Globus pallidus (tissue), 1 donor: ENCODE measurements at regions not wholly inside any gene's neighbourhood (a gene's known extent, or its start where the extent isn't known, plus 50 kb on each side); places are given as distances from the start of the nearest gene placed in this dataset.

Source experiments
- DNase-seq: peaks from one replicate; pipeline ENCODE4 v3.0.0-alpha.2; 2015; ENCODE audit warnings: low spot score

GRCh38 chr7:9981742-9982349 is 991.8 kb upstream of the PHF14 start:
- DNase-seq = no peak

GRCh38 chr7:9983048-9983447 is 990.6 kb upstream of the PHF14 start:
- no peak for DNase-seq

GRCh38 chr7:10015687-10016086 is 958.0 kb upstream of the PHF14 start:
- DNase-seq = no peak

- DNase-seq = no peak
Measured at GRCh38 chr7:10022480-10022879, 951.2 kb upstream of the PHF14 start.

DNA sequence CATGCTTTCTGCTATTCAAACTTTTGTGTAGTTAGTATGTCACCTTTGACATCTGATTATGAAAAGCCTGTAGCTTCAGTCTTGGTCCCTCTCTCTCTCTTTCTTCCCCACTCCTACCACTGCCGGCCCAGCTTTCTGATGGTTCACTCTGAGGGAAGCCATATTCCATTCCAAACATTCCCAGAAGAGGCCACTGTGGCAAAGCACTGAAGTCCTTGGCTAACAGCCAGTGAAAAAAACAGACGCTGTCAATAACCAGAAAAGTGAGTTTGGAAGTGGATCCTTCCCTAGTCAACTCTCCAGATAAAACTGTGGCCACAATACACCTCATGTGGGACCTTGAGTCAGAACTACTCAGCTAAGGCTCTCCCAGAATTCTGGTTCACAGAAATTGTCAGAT is 950.7 kb upstream of the PHF14 start:
- peak; percentile 69 for DNase-seq

DNA sequence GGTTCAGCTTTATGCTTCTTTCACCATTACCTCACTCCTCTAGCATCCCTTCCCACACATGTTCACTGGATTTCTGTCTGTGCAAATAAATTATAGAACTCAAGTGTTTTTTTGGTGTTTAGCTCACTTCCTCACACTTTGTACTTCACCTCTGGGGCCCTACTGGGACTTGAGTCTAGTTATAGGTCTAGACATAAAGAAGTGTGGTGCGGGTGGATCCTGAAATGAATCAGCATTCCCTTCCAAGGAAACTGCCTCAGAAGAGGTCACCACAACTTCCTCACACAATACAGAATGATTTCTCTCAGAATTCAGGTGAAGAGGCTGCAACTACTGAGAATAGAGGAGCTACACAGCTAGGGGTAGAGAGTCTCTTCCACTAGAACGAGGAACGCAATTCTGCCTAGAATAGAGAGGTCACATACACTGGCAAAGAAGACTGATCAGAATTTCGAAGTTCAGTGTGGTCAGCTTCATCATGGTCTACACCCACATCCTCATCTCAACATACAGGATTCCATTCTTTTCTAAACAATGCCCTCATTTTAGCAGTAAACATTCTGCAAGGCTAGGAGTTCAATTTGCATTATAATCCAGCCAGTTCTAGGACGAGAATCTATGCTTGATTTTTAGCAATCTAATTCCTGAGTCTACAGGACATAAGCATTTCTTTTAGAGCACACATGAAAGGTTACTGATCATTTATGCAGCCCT is 938.7 kb upstream of the PHF14 start:
- no peak for DNase-seq

- no peak for DNase-seq
Measured at GRCh38 chr7:10036693-10037092, 937.0 kb upstream of the PHF14 start.

DNA sequence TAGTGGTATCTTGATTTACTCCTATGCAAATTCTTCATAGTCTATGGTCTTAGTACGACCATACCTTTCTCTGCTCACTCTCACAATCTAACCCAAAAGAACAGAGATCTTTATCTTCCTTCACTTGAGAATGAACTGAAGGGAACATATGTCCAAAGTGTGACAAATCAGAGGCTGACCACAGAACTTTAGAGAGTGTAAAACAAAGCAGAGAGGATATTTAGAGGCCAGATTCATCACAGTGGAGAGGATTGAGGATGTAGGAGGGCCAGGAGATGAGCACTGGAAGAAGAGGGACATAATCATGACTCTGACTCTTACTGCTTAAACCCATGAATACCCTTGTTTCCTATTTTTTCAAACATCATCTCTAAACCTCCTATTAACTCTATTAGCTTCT is 935.3 kb upstream of the PHF14 start:
- no peak for DNase-seq

- no peak for DNase-seq
Measured at GRCh38 chr7:10040674-10041073, 933.0 kb upstream of the PHF14 start.

DNA sequence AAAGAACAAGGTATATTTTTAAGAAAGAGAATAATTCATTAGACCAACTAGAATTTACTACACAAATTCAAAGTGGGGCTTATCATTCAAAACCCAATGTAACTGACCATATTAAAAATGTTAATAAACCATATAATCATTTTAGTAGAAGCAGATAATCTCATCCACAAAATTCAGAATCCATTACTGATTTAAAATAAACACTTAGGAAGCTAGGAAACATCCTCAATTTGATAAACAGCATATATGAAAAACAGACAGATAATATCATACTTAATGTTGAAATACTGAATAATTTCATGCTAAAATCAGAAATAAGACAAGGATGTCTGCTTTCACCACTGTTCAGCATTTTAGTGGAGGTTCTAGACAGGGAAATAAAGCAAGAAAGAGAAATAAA is 902.8 kb upstream of the PHF14 start:
- DNase-seq = no peak

DNA sequence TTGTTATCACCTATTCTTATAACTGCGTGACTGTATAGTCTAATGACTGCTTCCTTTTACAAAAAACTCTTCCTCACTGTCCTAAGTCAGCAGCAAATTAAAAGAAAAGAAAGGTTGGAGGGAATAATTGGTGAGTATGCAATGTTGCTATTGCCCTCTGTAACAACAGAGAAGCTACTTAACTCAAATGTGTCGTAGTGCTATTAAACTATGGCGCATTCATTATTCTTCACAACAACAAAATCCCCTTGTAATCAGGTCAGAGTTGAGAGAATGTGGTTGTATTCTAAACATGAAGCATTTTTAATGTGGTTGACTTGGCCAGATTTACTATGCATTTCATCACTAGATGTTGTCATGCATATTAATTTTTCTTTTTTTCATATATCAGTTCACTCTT is 897.8 kb upstream of the PHF14 start:
- DNase-seq = peak; percentile 54

- no peak for DNase-seq
Measured at GRCh38 chr7:10076660-10077300, 896.9 kb upstream of the PHF14 start.

- no peak for DNase-seq
Measured at GRCh38 chr7:10079572-10079971, 894.1 kb upstream of the PHF14 start.

DNA sequence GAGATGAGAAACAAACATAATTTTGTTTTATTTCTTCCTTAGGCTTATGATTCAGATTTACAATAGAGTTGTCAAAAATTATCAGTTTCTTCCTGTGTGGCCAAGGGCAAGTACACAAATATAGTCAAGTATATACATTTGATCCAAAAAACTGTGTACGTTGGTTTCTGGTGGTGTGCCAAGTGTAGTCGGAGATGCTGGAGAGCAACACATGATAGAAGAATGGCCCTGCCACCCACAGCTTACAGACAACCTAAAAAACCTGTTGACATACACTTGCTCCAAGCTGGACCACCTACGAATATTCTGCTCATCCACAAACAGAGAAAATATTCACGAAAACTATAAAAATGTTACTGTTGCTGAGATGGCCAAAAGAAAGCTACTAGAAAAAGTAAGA is 890.8 kb upstream of the PHF14 start:
- DNase-seq = no peak

- no peak for DNase-seq
Measured at GRCh38 chr7:10083766-10084165, 889.9 kb upstream of the PHF14 start.

- no peak for DNase-seq
Measured at GRCh38 chr7:10085231-10085630, 888.4 kb upstream of the PHF14 start.

- DNase-seq = no peak
Measured at GRCh38 chr7:10100572-10100971, 873.1 kb upstream of the PHF14 start.

DNA sequence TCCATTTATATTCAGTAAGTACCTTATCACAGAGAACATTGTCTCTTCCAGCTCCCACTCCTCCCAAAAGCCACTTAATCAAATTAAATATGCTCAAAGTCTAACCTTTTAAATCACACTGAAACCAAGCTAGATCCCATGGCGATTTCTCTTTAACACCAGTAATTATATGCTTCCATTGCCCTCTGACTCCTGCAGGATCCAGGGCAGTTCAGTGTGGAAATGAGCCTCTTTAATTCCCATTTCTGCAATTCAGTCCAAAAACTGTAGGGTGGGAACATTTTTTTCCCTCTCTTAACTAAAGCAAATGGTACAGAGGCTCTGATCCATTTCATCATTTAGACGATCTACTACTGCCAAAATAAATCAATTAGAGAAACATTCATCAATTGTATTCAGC is 872.3 kb upstream of the PHF14 start:
- no peak for DNase-seq

GRCh38 chr7:10104292-10104691 is 869.4 kb upstream of the PHF14 start:
- DNase-seq = no peak

GRCh38 chr7:10106609-10107008 is 867.1 kb upstream of the PHF14 start:
- DNase-seq = no peak

GRCh38 chr7:10116511-10116910 is 857.2 kb upstream of the PHF14 start:
- no peak for DNase-seq

DNA sequence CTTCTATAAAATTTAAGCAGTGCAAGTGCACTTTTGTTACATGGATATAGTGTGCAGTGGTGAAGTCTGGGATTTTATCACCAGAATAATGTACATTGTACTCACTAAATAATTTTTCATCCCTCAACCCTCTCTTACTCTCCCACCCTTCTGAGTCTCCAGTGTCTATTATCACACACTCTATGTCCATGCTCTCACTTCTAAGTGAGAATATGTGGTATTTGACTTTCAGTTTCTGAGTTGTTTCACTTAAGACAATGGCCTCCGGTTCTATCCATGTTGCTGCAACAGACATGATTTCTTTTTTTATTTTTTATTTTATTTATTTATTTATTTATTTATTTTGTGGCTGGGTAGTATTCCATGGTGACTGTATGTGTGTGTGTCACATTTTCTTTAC is 855.9 kb upstream of the PHF14 start:
- no peak for DNase-seq

GRCh38 chr7:10120936-10121335 is 852.7 kb upstream of the PHF14 start:
- peak; percentile 41 for DNase-seq

DNA sequence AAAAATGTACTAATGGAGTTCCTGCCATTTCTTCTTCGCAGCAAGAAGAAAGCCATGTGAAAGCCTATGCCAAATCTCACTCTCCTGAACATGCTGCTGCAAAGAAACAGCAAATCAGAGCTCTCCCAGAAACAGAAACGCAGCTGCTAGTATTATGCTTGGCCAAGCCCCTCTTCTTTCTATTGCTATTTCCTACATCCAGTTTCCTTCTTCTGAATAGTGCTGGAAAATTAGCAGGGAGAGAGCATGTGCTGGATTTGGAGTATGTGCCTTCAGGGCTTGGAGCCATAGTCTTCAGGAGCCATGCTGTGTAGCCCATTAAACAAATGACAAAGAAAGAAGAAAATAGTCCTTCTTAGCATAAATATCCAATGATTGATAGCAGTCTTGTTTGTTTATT is 852.0 kb upstream of the PHF14 start:
- DNase-seq = peak; percentile 72
